Astrocyte of the cerebellum (primary cell): ENCODE measurements at regions not wholly inside any gene's neighbourhood (a gene's known extent, or its start where the extent isn't known, plus 50 kb on each side); places are given as distances from the start of the nearest gene placed in this dataset.

ENCODE experiments used
- DNase-seq: peaks from one replicate; pipeline ENCODE4 v3.0.0-alpha.2; 2011; ENCODE audit warnings: low read depth
- H3K4me3 ChIP-seq: 2 replicates; pipeline ENCODE4 v1.5.1; 2011; ENCODE audit warnings: mild to moderate bottlenecking, low read depth, low read length, moderate library complexity
- CTCF ChIP-seq: IDR thresholded peaks from 2 replicates; pipeline ENCODE4 v1.5.1; 2012; ENCODE audit warnings: low read length, low read depth, moderate library complexity, mild to moderate bottlenecking; ENCODE audit errors: missing control alignments
- in situ Hi-C: cut with HindIII; loops from 2 replicates; pipeline ENCODE4 v1.10.0; 2017; ENCODE audit warnings: low sequenced_read_pairs

DNA sequence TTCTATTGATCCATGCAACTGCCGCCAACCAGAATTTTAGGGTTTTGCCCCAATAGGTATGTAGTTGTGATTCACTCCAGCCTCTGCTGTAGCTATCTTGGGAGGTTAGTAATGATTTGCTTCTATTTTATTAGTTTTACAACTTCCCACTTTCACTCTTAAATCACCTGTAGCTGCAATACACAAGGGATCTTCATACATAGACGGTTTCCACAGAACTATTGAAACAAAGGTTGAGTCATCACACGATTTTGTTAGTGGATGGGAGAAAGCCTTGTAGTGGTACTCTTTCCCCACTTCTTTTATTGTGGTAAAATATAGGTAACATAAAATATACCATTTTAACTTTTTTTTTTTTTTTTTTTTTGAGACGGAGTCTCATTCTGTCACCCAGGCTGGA lies 104.2 kb upstream of the SPRED2 start:
- no peak for TF ChIP-seq CTCF
- DNase-seq: no peak
- in situ Hi-C loops: loop anchor here (25.0 kb wide), 1 partner anchor 249 kb away; no protein-coding TSS in a partner anchor
- no peak overlapping the region for H3K4me3 ChIP-seq

GRCh38 chr2:65532937-65533336 lies 100.5 kb upstream of the SPRED2 start:
- DNase-seq: no peak
- in situ Hi-C loops: loop anchor here (25.0 kb wide), 1 partner anchor 246 kb away; no protein-coding TSS in a partner anchor
- no peak overlapping the region for H3K4me3 ChIP-seq
- TF ChIP-seq CTCF: no peak

- in situ Hi-C loops: loop anchor here (25.0 kb wide), 1 partner anchor 245 kb away; no protein-coding TSS in a partner anchor
- DNase-seq: no peak
- no peak for TF ChIP-seq CTCF
- H3K4me3 ChIP-seq: no peak overlapping the region
Measured at GRCh38 chr2:65532326-65532725, 99.9 kb upstream of the SPRED2 start.

DNA sequence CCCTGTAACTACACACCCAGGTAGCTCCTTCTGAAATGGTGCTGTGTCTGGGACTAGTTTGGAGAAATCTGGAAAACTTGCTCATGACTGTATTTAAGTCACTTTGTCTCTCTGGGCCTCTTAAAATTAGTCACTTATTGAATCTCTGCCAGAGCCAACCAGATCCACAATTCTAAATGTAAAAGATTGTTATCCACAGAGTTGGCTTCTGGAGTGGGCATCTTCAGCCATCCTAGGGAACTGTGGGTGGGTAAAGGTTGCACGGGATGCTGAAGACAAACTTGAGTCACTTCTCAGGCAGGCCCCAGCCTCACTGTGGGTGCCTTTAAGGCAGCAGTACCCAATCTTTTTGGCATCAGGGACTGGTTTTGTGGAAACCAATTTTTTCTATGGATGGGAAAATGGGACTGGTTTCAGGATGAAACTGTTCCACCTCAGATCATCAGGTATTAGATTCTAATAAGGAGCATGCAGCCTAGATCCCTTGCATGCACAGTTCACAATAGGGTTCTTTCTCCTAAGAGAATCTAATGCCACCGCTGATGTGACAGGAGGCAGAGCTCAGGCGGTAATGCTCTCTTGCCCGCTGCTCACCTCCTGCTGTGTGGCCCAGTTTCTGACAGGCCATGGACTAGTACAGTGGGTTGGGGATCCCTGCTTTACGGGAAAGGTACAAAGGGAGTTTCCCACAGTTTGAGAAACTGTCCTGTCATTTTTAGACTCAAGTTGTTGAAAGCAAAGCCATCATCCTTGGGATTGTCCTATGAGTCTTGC lies 98.3 kb upstream of the SPRED2 start:
- no peak overlapping the region for H3K4me3 ChIP-seq
- DNase-seq: no peak
- in situ Hi-C loops: loop anchor here (25.0 kb wide), 1 partner anchor 243 kb away; no protein-coding TSS in a partner anchor
- no peak for TF ChIP-seq CTCF

DNA sequence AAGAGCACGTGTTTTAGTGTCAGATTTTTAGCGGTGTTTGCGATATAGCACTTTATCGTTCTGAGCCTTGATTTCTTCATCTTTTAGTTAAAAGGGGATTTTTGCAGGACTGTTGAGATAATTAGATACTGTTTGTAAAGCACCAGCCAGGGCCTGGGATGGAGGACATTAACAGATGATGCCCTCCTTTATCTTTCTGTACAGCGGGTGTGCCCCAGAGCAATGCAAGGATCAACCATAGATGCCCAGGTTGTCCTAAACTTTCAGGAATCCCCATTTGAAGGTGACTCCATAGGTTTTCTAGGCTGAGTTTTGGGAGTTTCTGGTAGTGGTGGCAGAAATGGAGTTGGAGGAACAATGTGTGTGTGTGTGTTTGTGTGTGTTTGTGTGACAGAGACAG lies 97.0 kb upstream of the SPRED2 start:
- in situ Hi-C loops: loop anchor here (25.0 kb wide), 1 partner anchor 242 kb away; no protein-coding TSS in a partner anchor
- no peak for TF ChIP-seq CTCF

GRCh38 chr2:65528241-65528574 lies 95.8 kb upstream of the SPRED2 start:
- in situ Hi-C loops: loop anchor here (25.0 kb wide), 1 partner anchor 241 kb away; no protein-coding TSS in a partner anchor
- TF ChIP-seq CTCF: no peak
- H3K4me3 ChIP-seq: no peak overlapping the region
- DNase-seq: no peak

More for the DNA sequence above, 97.0 kb upstream of the SPRED2 start:
- DNase-seq: no peak
- no peak overlapping the region for H3K4me3 ChIP-seq
